Bronchial epithelial cell (primary cell): ENCODE measurements at regions not wholly inside any gene's neighbourhood (a gene's known extent, or its start where the extent isn't known, plus 50 kb on each side); places are given as distances from the start of the nearest gene placed in this dataset.

ENCODE experiments used
- DNase-seq: peaks from one replicate; pipeline ENCODE4 v3.0.0-alpha.2; 2010; ENCODE audit warnings: low read depth
- FAIRE-seq: peaks from 2 replicates; lab custom pipeline; 2011; peaks lifted over from hg19 to GRCh38; lab: Jason Lieb, UNC
- H3K27me3 ChIP-seq: 2 replicates; pipeline ENCODE4 v1.5.1; 2011; ENCODE audit warnings: low read length; ENCODE audit not compliant: control insufficient read depth, insufficient read depth
- H3K36me3 ChIP-seq: 2 replicates; pipeline ENCODE4 v1.5.1; 2011; ENCODE audit warnings: low read length; ENCODE audit not compliant: control insufficient read depth, insufficient read depth
- H3K4me3 ChIP-seq: 2 replicates; pipeline ENCODE4 v1.5.1; 2011; ENCODE audit warnings: mild to moderate bottlenecking, low read depth, low read length, control low read depth
- TF ChIP-seq, protein P1 (sequence below): IDR thresholded peaks from 2 replicates; pipeline ENCODE4 v1.5.1; 2011; ENCODE audit warnings: mild to moderate bottlenecking, moderate library complexity, low read length, control low read depth, inconsistent platforms; ENCODE audit not compliant: insufficient read depth, severe bottlenecking

DNA sequence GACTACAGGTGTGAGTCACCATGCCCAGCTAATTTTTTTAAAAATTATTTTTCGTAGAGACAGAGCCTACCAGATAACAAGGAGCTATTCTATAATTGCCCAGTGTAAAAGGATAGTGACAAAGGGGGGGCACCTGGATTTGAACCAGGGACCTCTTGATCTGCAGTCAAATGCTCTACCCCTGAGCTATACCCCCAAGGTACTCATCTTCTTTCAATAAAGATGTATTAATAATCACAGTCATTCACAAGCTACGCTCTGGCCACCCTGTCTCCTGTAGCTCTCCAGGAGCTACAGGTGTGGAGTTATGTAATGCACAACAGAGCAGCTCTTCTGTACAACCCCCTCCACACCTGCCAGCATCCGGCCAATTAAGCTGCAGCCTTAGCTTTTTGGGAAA is 83.5 kb downstream of the ZNF777 start:
- Histone ChIP-seq H3K36me3 (no peaks in the 10 kb centered on the region), H3K27me3 (no peaks in the 10 kb centered on the region), H3K4me3 (no peak overlapping the region)
- FAIRE-seq (no peak), DNase-seq (no peak)
- TF ChIP-seq, protein P1, sequence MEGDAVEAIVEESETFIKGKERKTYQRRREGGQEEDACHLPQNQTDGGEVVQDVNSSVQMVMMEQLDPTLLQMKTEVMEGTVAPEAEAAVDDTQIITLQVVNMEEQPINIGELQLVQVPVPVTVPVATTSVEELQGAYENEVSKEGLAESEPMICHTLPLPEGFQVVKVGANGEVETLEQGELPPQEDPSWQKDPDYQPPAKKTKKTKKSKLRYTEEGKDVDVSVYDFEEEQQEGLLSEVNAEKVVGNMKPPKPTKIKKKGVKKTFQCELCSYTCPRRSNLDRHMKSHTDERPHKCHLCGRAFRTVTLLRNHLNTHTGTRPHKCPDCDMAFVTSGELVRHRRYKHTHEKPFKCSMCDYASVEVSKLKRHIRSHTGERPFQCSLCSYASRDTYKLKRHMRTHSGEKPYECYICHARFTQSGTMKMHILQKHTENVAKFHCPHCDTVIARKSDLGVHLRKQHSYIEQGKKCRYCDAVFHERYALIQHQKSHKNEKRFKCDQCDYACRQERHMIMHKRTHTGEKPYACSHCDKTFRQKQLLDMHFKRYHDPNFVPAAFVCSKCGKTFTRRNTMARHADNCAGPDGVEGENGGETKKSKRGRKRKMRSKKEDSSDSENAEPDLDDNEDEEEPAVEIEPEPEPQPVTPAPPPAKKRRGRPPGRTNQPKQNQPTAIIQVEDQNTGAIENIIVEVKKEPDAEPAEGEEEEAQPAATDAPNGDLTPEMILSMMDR: no peak

DNA sequence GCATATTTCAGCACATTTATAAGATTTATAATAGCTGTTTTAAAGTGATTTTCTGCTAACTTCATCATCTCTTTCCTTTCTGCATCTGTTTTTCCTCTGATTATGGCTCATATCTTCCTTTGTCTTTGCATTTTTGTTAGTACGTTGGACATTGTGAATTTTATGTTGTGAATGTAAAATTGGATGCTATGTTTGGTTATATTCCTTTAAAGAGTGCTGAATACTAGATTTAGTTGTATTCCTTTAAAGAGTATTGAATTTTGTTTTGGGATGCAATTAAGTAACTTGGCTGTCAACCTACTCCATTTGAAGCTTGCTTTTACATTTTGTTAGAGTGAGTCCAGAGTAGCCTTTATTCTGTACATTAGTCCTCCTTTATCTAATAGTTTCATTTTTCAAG is 81.2 kb downstream of the ZNF777 start:
- TF ChIP-seq, protein P1: no peak
- H3K36me3 ChIP-seq: no peaks in the 10 kb centered on the region
- no peak for FAIRE-seq
- no peaks in the 10 kb centered on the region for H3K27me3 ChIP-seq
- no peak overlapping the region for H3K4me3 ChIP-seq
- DNase-seq: no peak

DNA sequence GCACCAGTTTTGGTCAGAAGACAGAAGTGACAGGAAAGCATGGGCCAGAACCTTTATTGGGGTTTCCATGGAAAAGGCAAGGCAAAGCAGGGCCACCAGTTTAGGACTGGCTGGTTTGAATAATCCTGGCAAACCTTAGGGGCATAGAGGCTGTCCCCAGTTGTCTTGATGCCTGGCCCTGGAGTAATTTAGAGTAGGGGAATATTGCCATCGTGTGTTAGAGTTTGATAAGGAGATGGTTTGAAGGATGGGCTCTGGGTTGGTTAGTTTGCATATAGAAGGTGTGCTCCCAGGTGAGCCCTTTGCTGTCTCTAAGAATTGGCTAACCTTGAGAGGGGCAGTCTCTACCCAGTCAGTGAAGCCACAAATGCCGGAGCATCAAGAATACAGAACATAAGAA is 79.6 kb downstream of the ZNF777 start:
- no peaks in the 10 kb centered on the region for H3K27me3 ChIP-seq
- DNase-seq: no peak
- TF ChIP-seq, protein P1: no peak
- H3K36me3 ChIP-seq: no peaks in the 10 kb centered on the region
- no peak overlapping the region for H3K4me3 ChIP-seq
- FAIRE-seq: no peak
